Breast epithelium (tissue), 3 donors: ENCODE measurements at regions not wholly inside any gene's neighbourhood (a gene's known extent, or its start where the extent isn't known, plus 50 kb on each side); places are given as distances from the start of the nearest gene placed in this dataset.

Experiments
- POLR2A ChIP-seq: fragments of 450-650 bp; IDR thresholded peaks from one replicate; pipeline ENCODE4 v1.6.1; 2016; ENCODE audit warnings: antibody characterized with exemption, mild to moderate bottlenecking, moderate library complexity
- POLR2AphosphoS5 ChIP-seq, 3 donors: sonication (generic); formaldehyde crosslinking; IDR thresholded peaks; one replicate each; pipeline ENCODE4 v1.6.1; 2017; ENCODE audit warnings: antibody characterized with exemption in 3 of 3
- TF ChIP-seq, protein P1 (sequence below), 3 donors: fragments of 450-650 bp; IDR thresholded peaks; one replicate each; pipeline ENCODE4 v1.5.1; 2016 to 2017; ENCODE audit warnings: antibody characterized with exemption in 3 of 3, mild to moderate bottlenecking in 3 of 3, moderate library complexity in 3 of 3

DNA sequence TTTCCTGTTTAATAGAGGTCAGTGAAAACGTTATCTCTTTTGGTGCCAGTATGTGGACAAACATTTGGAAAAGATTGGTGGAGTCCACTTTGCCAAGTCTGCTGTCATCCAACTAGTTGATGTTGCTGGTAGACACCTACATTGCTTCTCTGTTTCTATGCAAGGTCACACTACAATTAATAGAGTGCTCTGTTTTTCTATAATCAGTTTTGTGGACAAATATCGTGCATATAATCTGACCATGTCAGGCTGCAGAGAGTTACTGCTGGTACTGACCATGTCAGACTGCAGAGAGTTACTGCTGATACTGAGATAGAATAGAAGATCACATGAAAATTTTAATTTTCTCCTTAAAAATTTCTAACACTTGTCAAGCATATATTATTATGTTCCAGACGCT is 603.3 kb downstream of the TSN start:
- TF ChIP-seq, protein P1, sequence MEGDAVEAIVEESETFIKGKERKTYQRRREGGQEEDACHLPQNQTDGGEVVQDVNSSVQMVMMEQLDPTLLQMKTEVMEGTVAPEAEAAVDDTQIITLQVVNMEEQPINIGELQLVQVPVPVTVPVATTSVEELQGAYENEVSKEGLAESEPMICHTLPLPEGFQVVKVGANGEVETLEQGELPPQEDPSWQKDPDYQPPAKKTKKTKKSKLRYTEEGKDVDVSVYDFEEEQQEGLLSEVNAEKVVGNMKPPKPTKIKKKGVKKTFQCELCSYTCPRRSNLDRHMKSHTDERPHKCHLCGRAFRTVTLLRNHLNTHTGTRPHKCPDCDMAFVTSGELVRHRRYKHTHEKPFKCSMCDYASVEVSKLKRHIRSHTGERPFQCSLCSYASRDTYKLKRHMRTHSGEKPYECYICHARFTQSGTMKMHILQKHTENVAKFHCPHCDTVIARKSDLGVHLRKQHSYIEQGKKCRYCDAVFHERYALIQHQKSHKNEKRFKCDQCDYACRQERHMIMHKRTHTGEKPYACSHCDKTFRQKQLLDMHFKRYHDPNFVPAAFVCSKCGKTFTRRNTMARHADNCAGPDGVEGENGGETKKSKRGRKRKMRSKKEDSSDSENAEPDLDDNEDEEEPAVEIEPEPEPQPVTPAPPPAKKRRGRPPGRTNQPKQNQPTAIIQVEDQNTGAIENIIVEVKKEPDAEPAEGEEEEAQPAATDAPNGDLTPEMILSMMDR (IDR thresholded peaks at IDR 0.05): no peak
- TF ChIP-seq POLR2A (no peak), POLR2AphosphoS5 (IDR thresholded peaks at IDR 0.05) (no peak)
